ENCODE measurements at regions not wholly inside any gene's neighbourhood (a gene's known extent, or its start where the extent isn't known, plus 50 kb on each side); places are given as distances from the start of the nearest gene placed in this dataset.
"Not testable (repeated sequence)": the region's sequence is repeated elsewhere in the genome, so short reads cannot be mapped to it uniquely, and the experiment has no call there.

DNA sequence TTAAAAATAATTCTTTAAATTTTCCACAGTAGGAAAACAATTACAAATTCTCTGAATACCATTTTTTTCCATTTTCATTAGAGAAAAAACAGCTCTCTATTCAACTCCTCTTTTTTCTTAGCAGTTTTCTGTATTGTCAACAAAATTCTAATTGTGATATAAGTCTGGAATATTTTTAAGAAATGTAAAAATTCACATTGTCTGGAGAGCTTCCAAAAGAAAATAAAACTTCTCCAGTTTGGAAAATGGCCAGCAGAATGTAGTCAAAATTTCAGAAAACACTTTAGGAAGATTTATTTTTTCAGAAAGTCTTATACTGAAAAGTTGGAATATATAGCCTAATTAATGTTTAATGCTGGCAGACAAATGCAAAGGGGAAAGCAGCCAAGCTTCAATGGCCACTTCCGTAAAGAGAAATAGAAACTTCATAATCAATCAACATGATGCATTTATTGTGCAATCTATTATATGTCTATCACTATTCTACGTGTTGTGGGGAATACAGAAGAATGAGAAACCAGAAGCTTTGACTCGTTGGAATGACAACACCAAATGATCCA is 733.2 kb upstream of the PKDCC start:
- Histone ChIP-seq H3K9me3 (ENCODE audit: control insufficient read depth, low read depth, low read length) (no peaks in the 10 kb centered on the region), H3K36me3 (ENCODE audit: control insufficient read depth, insufficient read depth, low read length) (no peaks in the 10 kb centered on the region), H3K4me3 (ENCODE audit: low read length) (no peak overlapping the region), H3K27me3 (ENCODE audit: control insufficient read depth, insufficient read depth, low read length) (no peaks in the 10 kb centered on the region), H3K27ac (ENCODE audit: low read length) (no peak overlapping the region), H3K4me1 (ENCODE audit: control insufficient read depth, insufficient read depth, low read length) (no peaks in the 10 kb centered on the region)
- no peak for DNase-seq
- WGBS (ENCODE audit: insufficient coverage, low lambda C conversion rate) = 0% methylated on average over 1 of the region's 3 CpGs

- Histone ChIP-seq H3K9me3 (ENCODE audit: control insufficient read depth, low read depth, low read length) (no peaks in the 10 kb centered on the region), H3K27ac (ENCODE audit: low read length) (no peak overlapping the region), H3K4me3 (ENCODE audit: low read length) (no peak overlapping the region), H3K4me1 (ENCODE audit: control insufficient read depth, insufficient read depth, low read length) (no peaks in the 10 kb centered on the region), H3K27me3 (ENCODE audit: control insufficient read depth, insufficient read depth, low read length) (no peaks in the 10 kb centered on the region), H3K36me3 (ENCODE audit: control insufficient read depth, insufficient read depth, low read length) (no peaks in the 10 kb centered on the region)
- WGBS (ENCODE audit: insufficient coverage, low lambda C conversion rate) = 92% methylated on average over 4 of the region's 6 CpGs
- no peak for DNase-seq
These were observed 728.4 kb upstream of the PKDCC start for GRCh38 chr2:41319437-41319836.

DNA sequence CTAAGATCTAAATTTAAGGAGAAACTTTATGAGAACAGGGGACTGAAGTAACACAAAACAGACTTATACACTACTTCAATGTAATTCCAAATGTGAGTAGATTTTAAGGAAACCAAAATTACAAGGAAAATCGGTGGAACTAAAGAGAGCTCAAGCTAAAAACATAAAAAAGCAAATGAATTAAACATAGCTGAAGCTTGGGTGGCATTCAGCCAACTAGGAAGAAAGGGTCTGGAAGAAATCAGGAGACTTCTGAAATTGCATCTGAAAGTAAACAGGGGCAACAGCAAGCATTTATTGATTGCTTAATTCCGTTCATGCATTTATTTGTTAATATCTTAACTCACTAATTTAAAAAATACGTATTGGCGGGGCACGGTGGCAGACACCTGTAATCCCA is 727.3 kb upstream of the PKDCC start:
- DNase-seq = no peak
- H3K4me3 ChIP-seq (ENCODE audit: low read length) = no peak overlapping the region
- no peak overlapping the region for H3K27ac ChIP-seq (ENCODE audit: low read length)
- no peaks in the 10 kb centered on the region for H3K4me1 ChIP-seq (ENCODE audit: control insufficient read depth, insufficient read depth, low read length)
- H3K27me3 ChIP-seq (ENCODE audit: control insufficient read depth, insufficient read depth, low read length) = no peaks in the 10 kb centered on the region
- H3K9me3 ChIP-seq (ENCODE audit: control insufficient read depth, low read depth, low read length) = no peaks in the 10 kb centered on the region
- WGBS (ENCODE audit: insufficient coverage, low lambda C conversion rate) = 83% methylated on average over 2 of the region's 5 CpGs
- no peaks in the 10 kb centered on the region for H3K36me3 ChIP-seq (ENCODE audit: control insufficient read depth, insufficient read depth, low read length)

- Histone ChIP-seq H3K27me3 (ENCODE audit: control insufficient read depth, insufficient read depth, low read length) (no peaks in the 10 kb centered on the region), H3K27ac (ENCODE audit: low read length) (no peak overlapping the region), H3K4me3 (ENCODE audit: low read length) (no peak overlapping the region), H3K4me1 (ENCODE audit: control insufficient read depth, insufficient read depth, low read length) (no peaks in the 10 kb centered on the region), H3K36me3 (ENCODE audit: control insufficient read depth, insufficient read depth, low read length) (no peaks in the 10 kb centered on the region), H3K9me3 (ENCODE audit: control insufficient read depth, low read depth, low read length) (no peaks in the 10 kb centered on the region)
- no peak for DNase-seq
These were observed 726.5 kb upstream of the PKDCC start for GRCh38 chr2:41321351-41321750.

DNA sequence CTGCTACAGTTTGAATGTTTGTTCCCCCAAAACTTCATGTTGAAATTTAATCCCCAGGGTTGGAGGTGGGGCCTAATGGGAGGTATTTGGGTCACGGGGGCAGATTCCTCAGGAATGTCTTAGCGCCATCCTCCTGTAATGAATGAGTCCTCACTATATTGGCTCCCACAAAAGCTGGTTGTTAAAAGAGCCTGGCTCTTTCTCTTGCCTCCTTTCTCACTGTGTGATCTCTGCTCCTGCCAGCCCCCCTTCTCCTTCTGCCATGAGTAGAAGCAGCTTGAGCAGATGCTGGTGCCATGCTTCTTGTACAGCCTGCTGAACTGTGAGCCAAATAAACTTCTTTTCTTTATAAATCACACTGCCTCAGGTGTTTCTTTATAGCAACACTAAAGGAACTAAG is 721.0 kb upstream of the PKDCC start:
- no peaks in the 10 kb centered on the region for H3K27me3 ChIP-seq (ENCODE audit: control insufficient read depth, insufficient read depth, low read length)
- H3K36me3 ChIP-seq (ENCODE audit: control insufficient read depth, insufficient read depth, low read length) = no peaks in the 10 kb centered on the region
- no peak overlapping the region for H3K4me3 ChIP-seq (ENCODE audit: low read length)
- H3K4me1 ChIP-seq (ENCODE audit: control insufficient read depth, insufficient read depth, low read length) = no peaks in the 10 kb centered on the region
- WGBS (ENCODE audit: insufficient coverage, low lambda C conversion rate) = no CpG with 5 or more reads among the region's 2 CpGs
- no peak overlapping the region for H3K27ac ChIP-seq (ENCODE audit: low read length)
- no peaks in the 10 kb centered on the region for H3K9me3 ChIP-seq (ENCODE audit: control insufficient read depth, low read depth, low read length)
- DNase-seq = no peak

DNA sequence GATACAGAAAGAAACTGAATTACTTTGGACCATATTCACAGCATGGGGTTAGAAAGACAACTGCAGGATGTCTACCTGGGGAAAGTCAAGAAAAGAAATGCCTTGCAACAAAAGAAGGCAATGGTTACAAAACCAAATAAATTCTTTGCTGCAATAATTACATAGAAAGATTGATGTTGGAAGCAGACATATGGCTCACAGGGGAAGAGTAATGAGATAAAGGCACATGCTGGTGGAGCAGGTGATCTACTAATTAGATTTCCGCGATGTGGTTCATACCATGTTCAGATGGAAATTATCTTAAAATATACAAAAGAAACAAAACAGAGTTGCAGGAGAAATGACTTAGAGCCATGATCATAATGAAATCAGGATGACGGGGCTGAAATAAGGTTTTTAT is 718.8 kb upstream of the PKDCC start:
- no peaks in the 10 kb centered on the region for H3K4me1 ChIP-seq (ENCODE audit: control insufficient read depth, insufficient read depth, low read length)
- no peaks in the 10 kb centered on the region for H3K27me3 ChIP-seq (ENCODE audit: control insufficient read depth, insufficient read depth, low read length)
- no peaks in the 10 kb centered on the region for H3K9me3 ChIP-seq (ENCODE audit: control insufficient read depth, low read depth, low read length)
- no peaks in the 10 kb centered on the region for H3K36me3 ChIP-seq (ENCODE audit: control insufficient read depth, insufficient read depth, low read length)
- H3K27ac ChIP-seq (ENCODE audit: low read length) = no peak overlapping the region
- WGBS (ENCODE audit: insufficient coverage, low lambda C conversion rate) = 100% methylated on average over 1 of the region's 3 CpGs
- no peak overlapping the region for H3K4me3 ChIP-seq (ENCODE audit: low read length)
- no peak for DNase-seq

DNA sequence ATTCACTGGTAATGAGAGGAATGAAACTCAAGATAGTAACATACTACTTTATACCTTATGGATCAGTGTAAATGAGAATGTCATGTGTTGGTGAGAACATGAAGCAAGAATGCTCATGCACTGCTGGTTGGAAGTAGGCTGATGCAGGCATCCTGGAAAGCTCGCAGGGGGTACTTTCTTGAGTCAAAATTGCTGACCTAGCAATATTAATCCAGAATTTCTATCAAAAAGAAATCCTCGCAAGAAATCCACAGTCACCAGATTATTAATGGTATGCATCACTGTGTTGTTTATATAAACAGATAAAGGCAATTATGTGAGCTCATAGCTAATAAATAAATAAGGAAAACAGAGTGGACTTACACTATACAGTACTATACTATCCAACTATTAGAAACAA is 713.7 kb upstream of the PKDCC start:
- H3K4me1 ChIP-seq (ENCODE audit: control insufficient read depth, insufficient read depth, low read length) = no peaks in the 10 kb centered on the region
- DNase-seq = no peak
- no peak overlapping the region for H3K27ac ChIP-seq (ENCODE audit: low read length)
- H3K36me3 ChIP-seq (ENCODE audit: control insufficient read depth, insufficient read depth, low read length) = no peaks in the 10 kb centered on the region
- no CpG with 5 or more reads among the region's 2 CpGs for WGBS (ENCODE audit: insufficient coverage, low lambda C conversion rate)
- no peaks in the 10 kb centered on the region for H3K27me3 ChIP-seq (ENCODE audit: control insufficient read depth, insufficient read depth, low read length)
- H3K9me3 ChIP-seq (ENCODE audit: control insufficient read depth, low read depth, low read length) = no peaks in the 10 kb centered on the region
- H3K4me3 ChIP-seq (ENCODE audit: low read length) = no peak overlapping the region

GRCh38 chr2:41335573-41335972 is 712.2 kb upstream of the PKDCC start:
- not testable (repeated sequence) for DNase-seq; H3K27me3 ChIP-seq (ENCODE audit: control insufficient read depth, insufficient read depth, low read length); H3K9me3 ChIP-seq (ENCODE audit: control insufficient read depth, low read depth, low read length); H3K4me3 ChIP-seq (ENCODE audit: low read length); H3K27ac ChIP-seq (ENCODE audit: low read length); H3K4me1 ChIP-seq (ENCODE audit: control insufficient read depth, insufficient read depth, low read length); H3K36me3 ChIP-seq (ENCODE audit: control insufficient read depth, insufficient read depth, low read length)
- WGBS (ENCODE audit: insufficient coverage, low lambda C conversion rate) = no CpG with 5 or more reads among the region's 31 CpGs

- no peaks in the 10 kb centered on the region for H3K36me3 ChIP-seq (ENCODE audit: control insufficient read depth, insufficient read depth, low read length)
- H3K4me1 ChIP-seq (ENCODE audit: control insufficient read depth, insufficient read depth, low read length) = no peaks in the 10 kb centered on the region
- no peak overlapping the region for H3K27ac ChIP-seq (ENCODE audit: low read length)
- H3K4me3 ChIP-seq (ENCODE audit: low read length) = no peak overlapping the region
- WGBS (ENCODE audit: insufficient coverage, low lambda C conversion rate) = 39% methylated on average over 3 of the region's 4 CpGs
- DNase-seq = no peak
- H3K27me3 ChIP-seq (ENCODE audit: control insufficient read depth, insufficient read depth, low read length) = no peaks in the 10 kb centered on the region
- H3K9me3 ChIP-seq (ENCODE audit: control insufficient read depth, low read depth, low read length) = no peaks in the 10 kb centered on the region
These were observed 709.9 kb upstream of the PKDCC start for GRCh38 chr2:41337956-41338355.

DNA sequence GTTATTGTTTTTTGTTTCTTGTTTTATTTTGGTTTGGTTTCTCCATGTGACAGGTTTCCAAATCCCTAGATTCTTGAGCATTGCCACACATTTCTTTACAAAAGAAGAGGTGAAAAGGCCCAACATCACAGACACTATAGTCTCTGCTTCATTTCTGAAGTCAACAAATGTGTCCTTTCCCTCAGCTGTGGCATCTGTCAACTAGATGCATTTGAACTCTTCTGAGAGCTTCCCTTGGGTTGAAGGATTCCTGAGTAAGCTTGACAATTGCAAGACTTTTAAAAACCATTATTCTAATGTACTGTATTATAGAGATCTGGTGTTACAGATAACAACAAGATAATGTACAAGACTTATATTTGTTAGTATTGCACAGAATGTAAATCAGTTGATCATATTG is 703.3 kb upstream of the PKDCC start:
- no peak for DNase-seq
- Histone ChIP-seq H3K4me1 (ENCODE audit: control insufficient read depth, insufficient read depth, low read length) (no peaks in the 10 kb centered on the region), H3K9me3 (ENCODE audit: control insufficient read depth, low read depth, low read length) (no peaks in the 10 kb centered on the region), H3K4me3 (ENCODE audit: low read length) (no peak overlapping the region), H3K27ac (ENCODE audit: low read length) (no peak overlapping the region), H3K27me3 (ENCODE audit: control insufficient read depth, insufficient read depth, low read length) (no peaks in the 10 kb centered on the region), H3K36me3 (ENCODE audit: control insufficient read depth, insufficient read depth, low read length) (no peaks in the 10 kb centered on the region)

DNA sequence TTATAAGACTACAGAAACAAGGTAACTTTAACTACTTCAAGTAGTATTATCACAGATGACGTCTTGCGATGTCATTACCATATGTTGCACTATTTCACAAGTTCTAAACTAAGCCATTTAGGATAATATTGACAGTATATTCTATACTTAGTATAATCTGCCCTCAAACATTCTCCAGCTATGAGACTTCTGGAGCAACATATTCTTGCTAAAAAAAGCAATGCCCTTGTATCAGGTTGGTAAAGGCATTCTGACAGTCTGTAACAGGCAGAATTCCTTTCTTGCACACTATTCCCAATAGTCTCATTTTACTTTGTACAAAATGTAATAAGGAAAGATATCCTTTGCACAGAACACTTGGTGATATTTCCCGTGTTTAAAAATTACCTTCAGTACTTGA is 694.8 kb upstream of the PKDCC start:
- H3K9me3 ChIP-seq (ENCODE audit: control insufficient read depth, low read depth, low read length) = no peaks in the 10 kb centered on the region
- no peaks in the 10 kb centered on the region for H3K4me1 ChIP-seq (ENCODE audit: control insufficient read depth, insufficient read depth, low read length)
- no peak for DNase-seq
- H3K4me3 ChIP-seq (ENCODE audit: low read length) = no peak overlapping the region
- no peaks in the 10 kb centered on the region for H3K36me3 ChIP-seq (ENCODE audit: control insufficient read depth, insufficient read depth, low read length)
- H3K27ac ChIP-seq (ENCODE audit: low read length) = no peak overlapping the region
- no peaks in the 10 kb centered on the region for H3K27me3 ChIP-seq (ENCODE audit: control insufficient read depth, insufficient read depth, low read length)
- WGBS (ENCODE audit: insufficient coverage, low lambda C conversion rate) = 100% methylated on average over 2 of the region's 3 CpGs
